GM23248 (cell line): ENCODE measurements at regions not wholly inside any gene's neighbourhood (a gene's known extent, or its start where the extent isn't known, plus 50 kb on each side); places are given as distances from the start of the nearest gene placed in this dataset.

Source experiments
- EZH2 ChIP-seq: fragments of 200-600 bp; sonication (generic); IDR thresholded peaks from 2 replicates; pipeline ENCODE4 v1.6.1; 2018; ENCODE audit warnings: antibody characterized with exemption, mild to moderate bottlenecking; ENCODE audit not compliant: insufficient read depth, poor library complexity, severe bottlenecking
- EZH2phosphoT487 ChIP-seq: fragments of 200-600 bp; sonication (generic); IDR thresholded peaks from 2 replicates; pipeline ENCODE4 v1.6.1; 2018; ENCODE audit warnings: antibody characterized with exemption, moderate library complexity, mild to moderate bottlenecking, low read depth; ENCODE audit not compliant: insufficient read depth

GRCh38 chr19:28730791-28731512 lies 482.0 kb downstream of the UQCRFS1 start:
- TF ChIP-seq EZH2, result no peak
- TF ChIP-seq EZH2phosphoT487, result no peak
